Naive thymus-derived CD4-positive, alpha-beta T cell (primary cell): ENCODE measurements at regions not wholly inside any gene's neighbourhood (a gene's known extent, or its start where the extent isn't known, plus 50 kb on each side); places are given as distances from the start of the nearest gene placed in this dataset.

Source experiments
- ATAC-seq: fragments of 150-1000 bp; cut with Tn5 transposase; 2 replicates; pipeline ENCODE4 v1.10.0; 2021; ENCODE audit warnings: mild to moderate bottlenecking, moderate library complexity
- CTCF ChIA-PET: fragments of 350-600 bp; sonication (Branson Sonifier 250); formaldehyde crosslinking; loops from one replicate; lab custom pipeline; 2021; ENCODE audit warnings: antibody characterized with exemption; lab: Charles Lee
- POLR2A ChIA-PET: fragments of 350-600 bp; sonication (Branson Sonifier 250); formaldehyde crosslinking; loops from one replicate; lab custom pipeline; 2021; ENCODE audit warnings: antibody characterized with exemption, inconsistent platforms; lab: Charles Lee
- DNase-seq, 9 donors: peaks; one replicate each; pipeline versions ENCODE4 v3.0.0 to v3.0.0-alpha.2; 2020 to 2022; ENCODE audit warnings: mixed read lengths in 1 of 9
- H3K27ac ChIP-seq: one replicate; pipeline ENCODE4 v1.7.0; 2013; ENCODE audit warnings: mild to moderate bottlenecking, low read depth, low read length, moderate library complexity
- H3K27me3 ChIP-seq, 2 donors: one replicate each; pipeline ENCODE4 v1.7.0; 2013; ENCODE audit warnings: low read length in 2 of 2, mild to moderate bottlenecking in 2 of 2, moderate library complexity in 2 of 2; ENCODE audit not compliant: control insufficient read depth in 2 of 2, insufficient read depth in 2 of 2
- H3K36me3 ChIP-seq, 3 experiments: 1 replicate in 2 of 3; 2 replicates in 1 of 3; pipeline ENCODE4 v1.7.0; 2013; ENCODE audit warnings: low read length in 3 of 3, mild to moderate bottlenecking in 3 of 3, moderate library complexity in 1 of 3; ENCODE audit not compliant: insufficient read depth in 3 of 3, control insufficient read depth in 2 of 3
- H3K4me1 ChIP-seq, 2 donors: one replicate each; pipeline ENCODE4 v1.7.0; 2013; ENCODE audit warnings: low read length in 2 of 2, mild to moderate bottlenecking in 2 of 2, moderate library complexity in 1 of 2; ENCODE audit not compliant: control insufficient read depth in 2 of 2, insufficient read depth in 2 of 2
- H3K4me3 ChIP-seq: 2 replicates; pipeline ENCODE4 v1.7.0; 2013; ENCODE audit warnings: mild to moderate bottlenecking, low read length
- H3K9me3 ChIP-seq, 3 experiments: 1 replicate in 2 of 3; 2 replicates in 1 of 3; pipeline ENCODE4 v1.7.0; 2013; ENCODE audit warnings: low read length in 3 of 3; ENCODE audit not compliant: control insufficient read depth in 2 of 3
- H3K27ac Mint-ChIP-seq, 9 donors: one replicate each; pipeline ENCODE4 v1.8.0; 2020 to 2022; ENCODE audit warnings: mixed read lengths in 9 of 9, mild to moderate bottlenecking in 8 of 9, moderate library complexity in 5 of 9, inconsistent platforms in 2 of 9
- H3K27me3 Mint-ChIP-seq, 5 donors: one replicate each; pipeline ENCODE4 v1.8.0; 2021 to 2022; ENCODE audit warnings: mixed read lengths in 5 of 5, mild to moderate bottlenecking in 1 of 5
- H3K36me3 Mint-ChIP-seq, 5 donors: one replicate each; pipeline ENCODE4 v1.8.0; 2020 to 2022; ENCODE audit warnings: mixed read lengths in 5 of 5, mild to moderate bottlenecking in 3 of 5, inconsistent platforms in 1 of 5
- H3K4me1 Mint-ChIP-seq, 7 donors: one replicate each; pipeline ENCODE4 v1.8.0; 2020 to 2022; ENCODE audit warnings: mixed read lengths in 7 of 7, mild to moderate bottlenecking in 3 of 7, inconsistent platforms in 1 of 7
- H3K4me3 Mint-ChIP-seq, 10 donors: one replicate each; pipeline ENCODE4 v1.8.0; 2020 to 2022; ENCODE audit warnings: mild to moderate bottlenecking in 10 of 10, mixed read lengths in 10 of 10, moderate library complexity in 6 of 10, inconsistent platforms in 2 of 10
- H3K9me3 Mint-ChIP-seq, 11 donors: one replicate each; pipeline ENCODE4 v1.8.0; 2020 to 2022; ENCODE audit warnings: mixed read lengths in 11 of 11, mild to moderate bottlenecking in 4 of 11, inconsistent platforms in 1 of 11, moderate library complexity in 1 of 11
- intact Hi-C, 2 donors: fragments of 100-400 bp; cut with micrococcal nuclease; formaldehyde crosslinking; loops; one replicate each; pipeline ENCODE4 v1.15.1; 2023

DNA sequence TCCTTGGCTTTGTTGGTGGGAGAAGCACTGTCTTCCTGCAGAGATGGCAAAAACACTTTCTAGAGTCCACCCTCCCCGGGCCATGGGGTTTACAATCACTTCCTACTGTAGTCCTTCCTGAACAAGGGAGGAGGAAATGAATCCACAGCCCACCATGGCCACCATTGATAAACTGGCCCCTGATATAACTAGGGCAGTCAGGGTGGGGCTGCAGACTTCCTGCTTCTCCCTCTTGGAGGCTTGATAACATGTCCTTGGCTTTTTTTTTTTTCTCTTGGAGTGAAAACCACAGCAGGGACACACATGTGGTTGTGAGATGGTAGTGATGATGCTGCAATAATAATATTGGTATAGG is 437.8 kb downstream of the ZNF521 start:
- no peaks in the 10 kb centered on the region for H3K36me3 Mint-ChIP-seq
- H3K27me3 ChIP-seq = no peaks in the 10 kb centered on the region
- intact Hi-C loops = no loop called here
- peaks cover 0 to 18% (median 4%) of the 10 kb centered on the region in 5 donors for H3K27me3 Mint-ChIP-seq
- CTCF ChIA-PET = no interaction called here
- H3K4me3 Mint-ChIP-seq = no peak overlapping the region
- H3K9me3 ChIP-seq = no peaks in the 10 kb centered on the region
- no peak overlapping the region for H3K27ac ChIP-seq
- H3K4me3 ChIP-seq = no peak overlapping the region
- DNase-seq (no peak), ATAC-seq (no peak)
- POLR2A ChIA-PET = no interaction called here
- H3K4me1 ChIP-seq = no peaks in the 10 kb centered on the region
- H3K27ac Mint-ChIP-seq = no peak overlapping the region
- H3K4me1 Mint-ChIP-seq = no peaks in the 10 kb centered on the region
- no peaks in the 10 kb centered on the region for H3K36me3 ChIP-seq
- peaks cover 0 to 13% (median 1%) of the 10 kb centered on the region in 11 donors for H3K9me3 Mint-ChIP-seq

DNA sequence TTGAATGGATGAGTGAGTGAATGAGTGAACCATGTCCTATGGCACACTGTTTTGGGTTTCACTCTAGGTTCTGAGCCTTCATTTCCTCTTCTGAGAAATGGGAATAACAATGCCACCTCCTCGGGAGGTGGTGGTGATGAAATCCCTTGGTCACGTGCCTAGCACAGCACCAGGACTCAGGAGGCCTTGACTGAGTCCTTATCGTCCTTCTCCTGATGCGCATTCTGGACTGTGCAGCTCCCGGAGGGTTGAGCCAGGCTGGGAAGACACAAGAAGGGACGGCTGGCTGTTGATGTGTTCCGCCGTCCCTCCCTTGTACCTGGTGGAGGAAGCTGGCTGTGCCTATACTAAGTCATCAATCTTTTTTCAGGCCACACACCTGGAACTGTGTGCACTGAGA is 437.3 kb downstream of the ZNF521 start:
- H3K27ac ChIP-seq = no peak overlapping the region
- no peaks in the 10 kb centered on the region for H3K9me3 ChIP-seq
- H3K4me3 ChIP-seq = no peak overlapping the region
- no peak for DNase-seq
- Mint-ChIP-seq H3K9me3 (peaks cover 0 to 9% (median 1%) of the 10 kb centered on the region in 11 donors), H3K27ac (no peak overlapping the region), H3K27me3 (peaks cover 0 to 18% (median 4%) of the 10 kb centered on the region in 5 donors), H3K4me3 (no peak overlapping the region), H3K36me3 (no peaks in the 10 kb centered on the region), H3K4me1 (no peaks in the 10 kb centered on the region)
- no peaks in the 10 kb centered on the region for H3K27me3 ChIP-seq
- ChIA-PET CTCF (no interaction called here), POLR2A (no interaction called here)
- H3K4me1 ChIP-seq = no peaks in the 10 kb centered on the region
- no peak for ATAC-seq
- intact Hi-C loops = no loop called here
- no peaks in the 10 kb centered on the region for H3K36me3 ChIP-seq

DNA sequence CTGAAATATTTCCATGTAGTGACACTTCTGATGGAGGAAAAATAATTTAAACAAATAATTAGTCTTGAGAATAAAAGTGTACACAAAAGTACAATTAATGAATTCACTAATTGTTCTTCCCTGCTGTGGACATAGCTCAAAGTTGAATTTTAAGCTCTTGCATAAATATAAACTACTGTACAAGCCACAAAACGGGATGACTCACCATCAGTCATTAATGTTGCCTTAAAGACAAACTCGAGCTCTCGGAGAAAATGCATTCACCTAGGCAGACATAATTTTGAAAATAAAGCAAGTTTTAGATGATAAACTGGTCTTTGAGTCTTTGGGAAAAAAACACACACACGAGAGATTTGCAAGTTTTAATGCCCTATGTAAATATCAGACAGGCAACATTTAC is 436.4 kb downstream of the ZNF521 start:
- CTCF ChIA-PET = no interaction called here
- H3K36me3 Mint-ChIP-seq = no peaks in the 10 kb centered on the region
- Histone ChIP-seq H3K9me3 (no peaks in the 10 kb centered on the region), H3K4me1 (no peaks in the 10 kb centered on the region), H3K27me3 (no peaks in the 10 kb centered on the region), H3K27ac (no peak overlapping the region), H3K4me3 (no peak overlapping the region), H3K36me3 (no peaks in the 10 kb centered on the region)
- H3K27ac Mint-ChIP-seq = no peak overlapping the region
- POLR2A ChIA-PET = no interaction called here
- no peak overlapping the region for H3K4me3 Mint-ChIP-seq
- intact Hi-C loops = no loop called here
- H3K9me3 Mint-ChIP-seq = peaks cover 0 to 6% (median 0%) of the 10 kb centered on the region in 11 donors
- ATAC-seq (no peak), DNase-seq (no peak)
- peaks cover 0 to 18% (median 4%) of the 10 kb centered on the region in 5 donors for H3K27me3 Mint-ChIP-seq
- H3K4me1 Mint-ChIP-seq = no peaks in the 10 kb centered on the region

DNA sequence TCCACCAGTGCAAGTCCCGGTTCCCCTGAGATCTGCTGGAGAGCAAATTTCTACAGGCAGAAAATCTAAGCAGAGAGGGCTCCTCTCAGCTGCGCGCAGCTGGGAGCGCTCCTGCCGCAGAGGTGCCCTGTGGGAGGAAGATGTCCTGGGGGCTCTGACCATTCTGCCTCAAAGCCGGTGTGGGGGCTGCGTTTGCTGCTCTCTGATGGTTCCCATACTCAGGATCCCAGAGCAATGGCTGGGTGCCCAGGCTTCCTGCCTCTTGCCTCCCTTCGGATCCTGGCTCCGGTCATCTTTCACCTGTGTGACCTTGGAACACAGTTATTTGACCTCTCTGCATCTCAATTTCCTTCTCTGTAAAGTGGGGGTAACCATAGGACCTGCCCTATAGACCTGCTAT is 434.2 kb downstream of the ZNF521 start:
- Mint-ChIP-seq H3K27me3 (peaks cover 0 to 8% (median 4%) of the 10 kb centered on the region in 5 donors), H3K27ac (no peak overlapping the region), H3K4me3 (no peak overlapping the region), H3K36me3 (no peaks in the 10 kb centered on the region), H3K4me1 (no peaks in the 10 kb centered on the region), H3K9me3 (peaks cover 0 to 6% (median 0%) of the 10 kb centered on the region in 11 donors)
- Histone ChIP-seq H3K4me1 (no peaks in the 10 kb centered on the region), H3K27ac (no peak overlapping the region), H3K9me3 (no peaks in the 10 kb centered on the region), H3K36me3 (no peaks in the 10 kb centered on the region), H3K27me3 (no peaks in the 10 kb centered on the region), H3K4me3 (no peak overlapping the region)
- ChIA-PET POLR2A (no interaction called here), CTCF (no interaction called here)
- intact Hi-C loops = no loop called here
- DNase-seq (no peak), ATAC-seq (no peak)

DNA sequence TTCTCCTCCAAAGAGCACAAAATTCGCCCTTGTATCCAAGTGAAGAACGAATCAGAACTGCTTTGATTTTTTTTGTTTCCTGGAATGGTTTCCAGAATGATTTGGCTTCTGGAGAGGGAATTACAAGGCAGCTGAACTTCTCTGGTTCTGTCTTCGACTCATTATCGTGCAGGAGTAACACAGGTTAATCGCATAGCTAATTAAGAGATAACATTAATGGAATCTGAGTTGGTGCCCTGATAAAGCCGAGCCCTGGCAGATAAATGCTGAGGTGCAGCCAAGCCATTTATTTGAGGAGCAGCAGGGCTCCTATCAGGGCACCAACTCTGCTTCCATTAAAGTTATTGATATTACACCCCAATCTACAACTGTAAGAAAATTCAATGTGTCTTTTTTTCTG is 433.7 kb downstream of the ZNF521 start:
- ChIA-PET POLR2A (no interaction called here), CTCF (no interaction called here)
- no peaks in the 10 kb centered on the region for H3K36me3 ChIP-seq
- no peaks in the 10 kb centered on the region for H3K4me1 Mint-ChIP-seq
- ATAC-seq (no peak), DNase-seq (no peak)
- H3K4me3 ChIP-seq = no peak overlapping the region
- intact Hi-C loops = no loop called here
- H3K9me3 Mint-ChIP-seq = peaks cover 0 to 6% (median 0%) of the 10 kb centered on the region in 11 donors
- no peak overlapping the region for H3K27ac Mint-ChIP-seq
- no peak overlapping the region for H3K4me3 Mint-ChIP-seq
- no peaks in the 10 kb centered on the region for H3K9me3 ChIP-seq
- H3K27me3 Mint-ChIP-seq = peaks cover 0 to 8% (median 4%) of the 10 kb centered on the region in 5 donors
- H3K27ac ChIP-seq = no peak overlapping the region
- no peaks in the 10 kb centered on the region for H3K27me3 ChIP-seq
- no peaks in the 10 kb centered on the region for H3K4me1 ChIP-seq
- no peaks in the 10 kb centered on the region for H3K36me3 Mint-ChIP-seq

DNA sequence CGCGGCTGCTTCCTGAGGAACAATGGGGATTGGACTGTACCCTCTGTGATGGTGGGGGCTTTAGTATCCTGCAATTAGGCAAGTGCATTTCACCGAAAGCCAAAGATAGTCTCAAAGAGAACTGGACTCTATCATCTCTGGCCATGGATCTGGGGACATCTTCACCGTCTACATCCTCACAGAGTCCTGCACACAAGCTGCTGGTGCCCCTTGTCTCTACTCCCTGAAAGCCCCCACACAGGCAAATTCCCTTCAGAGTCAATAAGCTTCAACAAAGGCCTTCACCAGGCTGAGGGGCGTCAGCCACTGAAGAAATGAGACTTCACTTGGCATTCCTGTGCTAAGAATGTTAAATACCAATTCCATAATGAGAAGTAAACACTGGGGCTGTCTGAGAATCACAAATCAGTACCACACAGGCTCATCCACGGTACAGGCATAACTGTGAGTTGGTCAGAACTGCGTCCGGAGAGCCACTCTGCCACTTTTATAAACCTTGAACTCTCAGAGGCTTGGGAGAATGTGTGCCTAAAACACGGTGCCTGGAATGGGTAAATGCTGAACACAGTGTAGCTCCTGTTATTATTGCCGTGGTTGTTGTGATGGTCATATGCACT is 432.7 kb downstream of the ZNF521 start:
- H3K4me1 Mint-ChIP-seq = no peaks in the 10 kb centered on the region
- H3K27me3 ChIP-seq = no peaks in the 10 kb centered on the region
- no peak overlapping the region for H3K4me3 Mint-ChIP-seq
- CTCF ChIA-PET = no interaction called here
- H3K36me3 ChIP-seq = no peaks in the 10 kb centered on the region
- no peaks in the 10 kb centered on the region for H3K36me3 Mint-ChIP-seq
- peaks cover 0 to 6% (median 0%) of the 10 kb centered on the region in 11 donors for H3K9me3 Mint-ChIP-seq
- POLR2A ChIA-PET = no interaction called here
- no peak overlapping the region for H3K27ac Mint-ChIP-seq
- H3K4me3 ChIP-seq = no peak overlapping the region
- intact Hi-C loops = no loop called here
- no peaks in the 10 kb centered on the region for H3K4me1 ChIP-seq
- DNase-seq (no peak), ATAC-seq (no peak)
- no peaks in the 10 kb centered on the region for H3K9me3 ChIP-seq
- peaks cover 0 to 9% (median 4%) of the 10 kb centered on the region in 5 donors for H3K27me3 Mint-ChIP-seq
- H3K27ac ChIP-seq = no peak overlapping the region

DNA sequence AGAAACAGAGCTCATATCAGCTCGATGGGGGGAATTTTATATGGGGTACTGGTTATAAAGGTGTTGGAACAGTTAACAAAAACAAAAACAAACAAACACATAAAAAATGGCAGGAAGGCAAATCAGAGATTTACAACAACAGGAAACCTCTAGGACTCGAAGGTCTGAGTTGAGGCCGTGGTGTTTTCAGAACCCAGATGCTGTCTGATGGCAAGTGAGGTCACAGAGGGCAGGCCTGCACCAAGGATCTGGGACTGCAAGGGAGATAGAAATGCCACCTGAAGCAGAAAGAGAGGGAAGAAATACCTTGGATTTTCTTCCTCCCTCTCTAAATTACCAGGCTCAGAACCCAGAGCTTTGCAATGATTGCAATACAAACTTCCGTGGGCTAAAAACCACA is 429.5 kb downstream of the ZNF521 start:
- H3K9me3 Mint-ChIP-seq = peaks cover 0 to 2% (median 0%) of the 10 kb centered on the region in 11 donors
- no peaks in the 10 kb centered on the region for H3K36me3 Mint-ChIP-seq
- Histone ChIP-seq H3K27me3 (no peaks in the 10 kb centered on the region), H3K9me3 (no peaks in the 10 kb centered on the region), H3K4me3 (no peak overlapping the region), H3K27ac (no peak overlapping the region), H3K36me3 (no peaks in the 10 kb centered on the region), H3K4me1 (no peaks in the 10 kb centered on the region)
- no peaks in the 10 kb centered on the region for H3K4me1 Mint-ChIP-seq
- DNase-seq (no peak), ATAC-seq (no peak)
- H3K4me3 Mint-ChIP-seq = no peak overlapping the region
- no peak overlapping the region for H3K27ac Mint-ChIP-seq
- peaks cover 0 to 9% (median 0%) of the 10 kb centered on the region in 5 donors for H3K27me3 Mint-ChIP-seq
- POLR2A ChIA-PET = no interaction called here
- intact Hi-C loops = no loop called here
- CTCF ChIA-PET = no interaction called here
